ENCODE measurements at regions not wholly inside any gene's neighbourhood (a gene's known extent, or its start where the extent isn't known, plus 50 kb on each side); places are given as distances from the start of the nearest gene placed in this dataset.

GRCh38 chr7:117941138-117941810, 68.0 kb upstream of the CTTNBP2 start:
- Histone ChIP-seq H3K4me3 (ENCODE audit: low read depth, low read length) (no peak overlapping the region), H3K9me3 (ENCODE audit: control insufficient read depth, low read length) (no peaks in the 10 kb centered on the region), H3K9ac (no peak overlapping the region), H3K36me3 (ENCODE audit: control insufficient read depth, insufficient read depth, low read length) (no peaks in the 10 kb centered on the region), H3K4me1 (no peaks in the 10 kb centered on the region), H2AFZ (no peak overlapping the region), H3K79me2 (no peaks in the 10 kb centered on the region), H3K27me3 (ENCODE audit: control insufficient read depth, insufficient read depth, low read length) (no peaks in the 10 kb centered on the region), H3K4me2 (ENCODE audit: low read length) (no peak overlapping the region), H3K27ac (no peak overlapping the region)
- TF ChIP-seq CTCF (IDR thresholded peaks at IDR 0.05), result no peak

- no peaks in the 10 kb centered on the region for H3K4me1 ChIP-seq
- no peaks in the 10 kb centered on the region for H3K36me3 ChIP-seq (ENCODE audit: control insufficient read depth, insufficient read depth, low read length)
- H3K27ac ChIP-seq, result no peak overlapping the region
- no peak overlapping the region for H3K4me3 ChIP-seq (ENCODE audit: low read depth, low read length)
- no peak overlapping the region for H3K4me2 ChIP-seq (ENCODE audit: low read length)
- H3K9ac ChIP-seq, result no peak overlapping the region
- no peak overlapping the region for H2AFZ ChIP-seq
- no peak for TF ChIP-seq CTCF (IDR thresholded peaks at IDR 0.05)
- H3K27me3 ChIP-seq (ENCODE audit: control insufficient read depth, insufficient read depth, low read length), result no peaks in the 10 kb centered on the region
- no peaks in the 10 kb centered on the region for H3K79me2 ChIP-seq
- H3K9me3 ChIP-seq (ENCODE audit: control insufficient read depth, low read length), result no peaks in the 10 kb centered on the region
Measured at GRCh38 chr7:117942780-117943179, 69.5 kb upstream of the CTTNBP2 start.

GRCh38 chr7:117944886-117945285, 71.6 kb upstream of the CTTNBP2 start:
- Histone ChIP-seq H3K4me3 (ENCODE audit: low read depth, low read length) (no peak overlapping the region), H3K36me3 (ENCODE audit: control insufficient read depth, insufficient read depth, low read length) (no peaks in the 10 kb centered on the region), H2AFZ (no peak overlapping the region), H3K27ac (no peak overlapping the region), H3K79me2 (no peaks in the 10 kb centered on the region), H3K9me3 (ENCODE audit: control insufficient read depth, low read length) (no peaks in the 10 kb centered on the region), H3K9ac (no peak overlapping the region), H3K27me3 (ENCODE audit: control insufficient read depth, insufficient read depth, low read length) (no peaks in the 10 kb centered on the region), H3K4me1 (no peaks in the 10 kb centered on the region), H3K4me2 (ENCODE audit: low read length) (no peak overlapping the region)
- no peak for TF ChIP-seq CTCF (IDR thresholded peaks at IDR 0.05)

GRCh38 chr7:117946151-117946633, 73.0 kb upstream of the CTTNBP2 start:
- Histone ChIP-seq H3K79me2 (no peaks in the 10 kb centered on the region), H3K4me2 (ENCODE audit: low read length) (no peak overlapping the region), H3K27me3 (ENCODE audit: control insufficient read depth, insufficient read depth, low read length) (no peaks in the 10 kb centered on the region), H3K4me3 (ENCODE audit: low read depth, low read length) (no peak overlapping the region), H2AFZ (no peak overlapping the region), H3K4me1 (no peaks in the 10 kb centered on the region), H3K36me3 (ENCODE audit: control insufficient read depth, insufficient read depth, low read length) (no peaks in the 10 kb centered on the region), H3K27ac (no peak overlapping the region), H3K9me3 (ENCODE audit: control insufficient read depth, low read length) (no peaks in the 10 kb centered on the region), H3K9ac (no peak overlapping the region)
- TF ChIP-seq CTCF (IDR thresholded peaks at IDR 0.05), result no peak

- no peak for TF ChIP-seq CTCF (IDR thresholded peaks at IDR 0.05)
- Histone ChIP-seq H3K79me2 (no peaks in the 10 kb centered on the region), H3K4me3 (ENCODE audit: low read depth, low read length) (no peak overlapping the region), H3K9me3 (ENCODE audit: control insufficient read depth, low read length) (no peaks in the 10 kb centered on the region), H2AFZ (no peak overlapping the region), H3K4me2 (ENCODE audit: low read length) (no peak overlapping the region), H3K27me3 (ENCODE audit: control insufficient read depth, insufficient read depth, low read length) (no peaks in the 10 kb centered on the region), H3K9ac (no peak overlapping the region), H3K36me3 (ENCODE audit: control insufficient read depth, insufficient read depth, low read length) (no peaks in the 10 kb centered on the region), H3K4me1 (no peaks in the 10 kb centered on the region), H3K27ac (no peak overlapping the region)
Measured at GRCh38 chr7:117949232-117949631, 76.0 kb upstream of the CTTNBP2 start.
